Activated naive CD8-positive, alpha-beta T cell (primary cell): ENCODE measurements at regions not wholly inside any gene's neighbourhood (a gene's known extent, or its start where the extent isn't known, plus 50 kb on each side); places are given as distances from the start of the nearest gene placed in this dataset.
"Not testable (repeated sequence)": the region's sequence is repeated elsewhere in the genome, so short reads cannot be mapped to it uniquely, and the experiment has no call there.

Experiments
- H3K27ac Mint-ChIP-seq: one replicate; pipeline ENCODE4 v1.8.0; 2021; ENCODE audit warnings: mixed read lengths
- H3K27me3 Mint-ChIP-seq: one replicate; pipeline ENCODE4 v1.8.0; 2021; ENCODE audit warnings: mixed read lengths
- H3K36me3 Mint-ChIP-seq: one replicate; pipeline ENCODE4 v1.8.0; 2021; ENCODE audit warnings: mixed read lengths
- H3K4me1 Mint-ChIP-seq: one replicate; pipeline ENCODE4 v1.8.0; 2021; ENCODE audit warnings: low read depth, mixed read lengths
- H3K4me3 Mint-ChIP-seq: one replicate; pipeline ENCODE4 v1.8.0; 2021; ENCODE audit warnings: mild to moderate bottlenecking, mixed read lengths
- H3K9me3 Mint-ChIP-seq: one replicate; pipeline ENCODE4 v1.8.0; 2021; ENCODE audit warnings: low read depth, mixed read lengths

DNA sequence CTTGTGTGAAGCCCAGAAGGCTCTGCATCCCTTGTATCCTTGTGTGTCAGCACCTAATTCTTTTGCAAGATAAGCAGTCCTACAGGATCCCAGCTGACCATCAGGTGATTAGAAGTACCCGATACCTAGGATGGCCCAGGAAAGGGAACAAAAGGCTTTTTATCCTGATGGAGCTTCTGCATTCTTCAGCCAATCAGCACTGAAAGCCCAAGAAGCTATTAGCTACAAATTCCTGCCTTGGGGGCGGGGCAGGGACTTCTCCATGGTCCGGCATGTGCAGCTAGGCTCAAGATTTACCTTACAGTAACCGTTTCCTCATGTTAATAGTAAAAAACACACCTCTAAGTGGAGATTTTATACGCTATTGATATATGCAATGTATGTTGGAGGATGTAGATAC lies 264.6 kb upstream of the THUMPD2 start:
- Mint-ChIP-seq H3K36me3 (no peaks in the 10 kb centered on the region), H3K4me3 (no peak overlapping the region), H3K4me1 (no peaks in the 10 kb centered on the region), H3K27ac (no peak overlapping the region), H3K9me3 (no peaks in the 10 kb centered on the region), H3K27me3 (peaks cover 5% of the 10 kb centered on the region)

DNA sequence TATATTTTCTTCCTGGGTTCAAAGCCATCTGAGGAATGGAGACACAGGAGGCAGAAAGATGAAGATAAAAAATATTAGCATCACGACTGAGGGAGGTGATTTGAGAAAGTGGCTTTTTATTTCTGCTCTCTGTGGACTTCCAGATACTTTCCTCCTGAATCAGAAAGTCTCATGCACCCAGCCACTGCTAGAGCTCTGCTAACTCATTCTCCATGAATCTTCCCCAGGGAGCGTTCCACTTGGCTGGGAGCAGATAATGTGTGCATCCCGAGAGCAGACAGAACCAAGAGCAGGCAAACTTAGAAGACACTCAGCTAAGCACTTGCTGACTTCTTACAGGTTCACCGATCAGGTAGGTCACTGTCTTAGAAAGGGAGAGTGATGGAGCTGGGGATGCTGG lies 264.1 kb upstream of the THUMPD2 start:
- no peaks in the 10 kb centered on the region for H3K36me3 Mint-ChIP-seq
- peaks cover 5% of the 10 kb centered on the region for H3K27me3 Mint-ChIP-seq
- no peak overlapping the region for H3K27ac Mint-ChIP-seq
- no peaks in the 10 kb centered on the region for H3K4me1 Mint-ChIP-seq
- no peak overlapping the region for H3K4me3 Mint-ChIP-seq
- H3K9me3 Mint-ChIP-seq = no peaks in the 10 kb centered on the region

DNA sequence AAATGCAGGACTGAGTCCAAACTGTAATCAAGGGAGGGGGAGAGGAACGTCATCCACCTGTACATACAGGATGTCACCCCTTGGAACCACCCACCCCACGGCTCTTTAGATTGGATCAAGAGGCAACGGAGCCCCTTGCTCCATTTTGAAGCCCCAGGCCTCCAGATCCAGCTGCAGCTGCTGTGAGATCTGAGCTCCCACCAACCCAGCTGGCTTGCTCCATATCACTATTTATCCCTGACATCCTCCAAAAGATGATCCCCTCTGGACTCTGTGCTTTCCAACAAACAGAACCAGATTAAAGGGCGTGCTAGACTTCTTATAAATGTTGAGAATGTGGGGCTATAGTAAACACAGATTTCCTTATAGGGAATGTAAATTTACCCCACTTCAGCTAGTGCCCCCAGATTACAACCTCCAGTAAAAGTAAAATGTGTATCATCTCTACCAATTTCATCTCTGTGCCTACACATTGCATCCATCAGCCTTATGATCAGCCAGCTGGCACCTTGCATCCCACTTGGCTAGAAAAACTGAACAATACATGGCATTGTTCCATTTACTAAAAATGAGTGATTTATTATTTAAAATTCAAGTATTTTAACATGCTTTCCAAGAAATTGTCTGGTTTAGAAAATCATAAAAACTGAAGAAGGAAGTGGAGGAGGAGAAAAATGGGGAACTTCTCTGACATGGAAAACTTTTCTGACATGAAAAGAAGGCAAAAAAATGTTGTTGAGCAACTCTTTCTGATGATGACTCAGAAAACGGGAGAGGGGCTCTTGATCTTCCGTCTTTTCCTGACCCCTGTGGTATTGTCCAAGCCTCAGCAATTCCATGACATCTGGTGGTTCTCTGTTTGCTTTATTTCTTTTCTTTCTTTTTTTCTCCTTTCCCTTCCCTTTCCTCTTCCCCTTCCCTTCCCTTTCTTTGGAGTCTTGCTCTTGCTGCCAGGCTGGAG lies 262.6 kb upstream of the THUMPD2 start:
- H3K4me1 Mint-ChIP-seq = no peaks in the 10 kb centered on the region
- H3K27me3 Mint-ChIP-seq = peaks cover 5% of the 10 kb centered on the region
- H3K9me3 Mint-ChIP-seq = no peaks in the 10 kb centered on the region
- H3K36me3 Mint-ChIP-seq = no peaks in the 10 kb centered on the region
- no peak overlapping the region for H3K4me3 Mint-ChIP-seq
- H3K27ac Mint-ChIP-seq = no peak overlapping the region

DNA sequence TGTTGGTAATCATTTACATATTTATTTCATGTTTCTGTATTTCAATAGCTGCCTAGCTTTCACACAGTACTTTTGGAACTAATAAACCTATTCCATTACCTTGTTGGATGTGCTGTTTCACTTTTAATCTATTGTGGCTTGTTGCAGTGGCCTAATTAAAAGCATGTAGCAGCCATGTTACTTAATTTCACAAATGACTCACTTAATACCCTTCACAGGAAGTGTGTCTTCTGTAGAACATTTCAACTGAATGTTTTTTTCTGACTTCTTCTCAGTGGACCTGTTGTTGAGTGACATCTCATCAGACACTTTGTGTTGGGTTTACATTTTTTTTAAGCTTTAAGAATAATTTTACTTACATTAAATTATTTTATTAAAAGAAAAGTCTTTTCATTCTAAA lies 260.5 kb upstream of the THUMPD2 start:
- no peak overlapping the region for H3K27ac Mint-ChIP-seq
- no peaks in the 10 kb centered on the region for H3K4me1 Mint-ChIP-seq
- H3K36me3 Mint-ChIP-seq = no peaks in the 10 kb centered on the region
- H3K9me3 Mint-ChIP-seq = no peaks in the 10 kb centered on the region
- no peak overlapping the region for H3K4me3 Mint-ChIP-seq
- peaks cover 2% of the 10 kb centered on the region for H3K27me3 Mint-ChIP-seq

DNA sequence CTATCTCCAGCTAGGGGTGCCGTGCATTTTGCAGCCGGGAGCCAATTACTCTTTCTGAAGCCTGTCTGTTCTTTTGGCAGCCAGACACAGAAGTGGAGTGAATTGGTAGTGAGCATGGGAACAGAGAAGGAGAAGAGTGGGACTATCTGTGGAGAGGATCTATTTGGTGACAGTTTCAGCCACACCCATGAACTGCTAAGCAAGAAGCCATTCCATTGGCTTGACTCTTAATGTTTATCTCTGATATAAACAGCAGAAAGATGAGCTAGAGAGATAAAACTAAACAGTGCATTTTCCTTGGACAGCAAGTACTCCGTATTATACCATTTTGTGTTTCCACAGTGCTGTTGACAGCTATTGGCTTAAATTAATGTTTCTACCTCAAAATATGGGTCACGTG lies 259.6 kb upstream of the THUMPD2 start:
- H3K27me3 Mint-ChIP-seq = peaks cover 2% of the 10 kb centered on the region
- H3K4me3 Mint-ChIP-seq = no peak overlapping the region
- no peaks in the 10 kb centered on the region for H3K4me1 Mint-ChIP-seq
- H3K36me3 Mint-ChIP-seq = no peaks in the 10 kb centered on the region
- no peaks in the 10 kb centered on the region for H3K9me3 Mint-ChIP-seq
- H3K27ac Mint-ChIP-seq = no peak overlapping the region

DNA sequence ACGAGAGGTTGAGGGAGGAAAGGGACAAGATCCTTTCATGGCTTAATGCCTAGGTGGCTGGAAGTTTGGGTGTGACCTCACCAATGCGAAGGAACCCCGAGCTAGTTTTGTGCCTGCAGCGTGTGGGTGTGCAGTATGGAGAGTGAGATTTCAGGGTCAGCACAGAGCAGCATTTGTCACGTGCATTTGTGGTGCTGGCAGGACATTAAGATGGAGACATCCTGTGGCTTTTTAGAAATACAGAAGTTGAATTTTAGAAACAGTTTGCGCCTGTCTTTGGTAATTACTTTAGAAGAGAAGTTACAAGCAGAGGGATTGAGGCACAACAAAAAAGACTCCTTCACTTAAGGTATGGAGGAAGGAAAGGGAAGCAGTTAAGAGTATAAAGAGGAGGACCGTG lies 258.2 kb upstream of the THUMPD2 start:
- Mint-ChIP-seq H3K4me3 (no peak overlapping the region), H3K4me1 (no peaks in the 10 kb centered on the region), H3K9me3 (no peaks in the 10 kb centered on the region), H3K27ac (no peak overlapping the region), H3K27me3 (no peaks in the 10 kb centered on the region), H3K36me3 (no peaks in the 10 kb centered on the region)

DNA sequence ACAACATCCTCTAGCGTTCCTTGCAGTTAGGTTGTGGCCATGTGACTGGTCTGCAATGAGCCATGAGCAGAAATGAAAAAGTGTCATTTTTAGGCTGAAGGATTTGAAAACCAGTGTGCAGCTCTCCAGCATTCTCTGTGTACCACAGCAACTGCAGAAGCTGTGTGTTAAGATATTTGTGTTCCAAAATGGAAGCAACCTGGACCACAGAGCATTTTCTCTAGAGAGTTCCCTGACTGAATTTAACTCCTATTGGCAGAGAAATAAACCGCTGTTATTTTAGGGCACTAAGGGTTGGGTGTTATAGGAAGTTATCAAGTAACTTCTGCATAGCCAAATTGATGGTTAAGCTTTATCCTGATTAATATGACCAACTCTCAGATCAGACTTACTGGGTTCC lies 257.2 kb upstream of the THUMPD2 start:
- no peaks in the 10 kb centered on the region for H3K4me1 Mint-ChIP-seq
- H3K27me3 Mint-ChIP-seq = no peaks in the 10 kb centered on the region
- H3K27ac Mint-ChIP-seq = no peak overlapping the region
- H3K36me3 Mint-ChIP-seq = no peaks in the 10 kb centered on the region
- H3K9me3 Mint-ChIP-seq = peaks cover 3% of the 10 kb centered on the region
- H3K4me3 Mint-ChIP-seq = no peak overlapping the region

DNA sequence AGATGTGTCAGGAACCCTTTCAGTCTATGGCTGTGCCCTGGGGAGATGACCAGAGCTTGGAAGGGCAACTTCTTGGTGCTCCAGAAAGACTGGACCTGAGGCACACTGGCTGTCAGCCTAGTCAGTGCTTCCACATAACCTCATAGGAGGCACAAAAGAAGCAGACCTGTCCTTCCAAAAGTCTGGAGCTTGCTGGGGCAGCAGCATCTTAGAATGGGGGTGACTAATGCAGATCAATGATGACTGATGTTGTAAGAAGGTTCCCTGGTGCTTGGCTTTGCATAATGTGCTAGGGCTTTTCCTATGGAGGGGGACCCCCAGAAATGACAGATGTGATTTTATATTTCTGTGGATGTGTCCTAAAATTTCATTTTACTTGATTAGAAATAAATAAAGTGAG lies 255.7 kb upstream of the THUMPD2 start:
- H3K27me3 Mint-ChIP-seq = no peaks in the 10 kb centered on the region
- no peaks in the 10 kb centered on the region for H3K36me3 Mint-ChIP-seq
- no peaks in the 10 kb centered on the region for H3K4me1 Mint-ChIP-seq
- peaks cover 3% of the 10 kb centered on the region for H3K9me3 Mint-ChIP-seq
- no peak overlapping the region for H3K4me3 Mint-ChIP-seq
- H3K27ac Mint-ChIP-seq = no peak overlapping the region

DNA sequence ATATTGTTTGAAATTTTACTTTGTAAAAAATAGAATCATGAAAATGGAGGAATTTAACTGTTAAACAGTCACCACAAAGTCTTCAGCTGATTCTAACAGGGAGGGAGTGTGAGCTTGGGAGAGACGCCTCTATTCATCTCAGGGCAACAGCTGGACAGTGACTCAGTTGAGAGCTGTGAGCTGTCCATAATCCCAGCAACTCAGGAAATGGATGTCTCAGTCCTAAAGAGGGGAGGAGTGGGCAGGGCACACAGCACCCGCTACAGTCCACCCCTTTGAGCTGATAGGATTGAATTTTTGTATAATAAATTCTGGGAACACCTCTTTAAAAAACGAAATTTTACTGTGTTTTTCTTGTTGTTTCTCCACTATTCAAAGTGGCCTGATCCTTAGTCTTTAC lies 255.1 kb upstream of the THUMPD2 start:
- H3K27ac Mint-ChIP-seq = no peak overlapping the region
- H3K27me3 Mint-ChIP-seq = no peaks in the 10 kb centered on the region
- H3K4me3 Mint-ChIP-seq = no peak overlapping the region
- peaks cover 3% of the 10 kb centered on the region for H3K9me3 Mint-ChIP-seq
- no peaks in the 10 kb centered on the region for H3K4me1 Mint-ChIP-seq
- no peaks in the 10 kb centered on the region for H3K36me3 Mint-ChIP-seq

DNA sequence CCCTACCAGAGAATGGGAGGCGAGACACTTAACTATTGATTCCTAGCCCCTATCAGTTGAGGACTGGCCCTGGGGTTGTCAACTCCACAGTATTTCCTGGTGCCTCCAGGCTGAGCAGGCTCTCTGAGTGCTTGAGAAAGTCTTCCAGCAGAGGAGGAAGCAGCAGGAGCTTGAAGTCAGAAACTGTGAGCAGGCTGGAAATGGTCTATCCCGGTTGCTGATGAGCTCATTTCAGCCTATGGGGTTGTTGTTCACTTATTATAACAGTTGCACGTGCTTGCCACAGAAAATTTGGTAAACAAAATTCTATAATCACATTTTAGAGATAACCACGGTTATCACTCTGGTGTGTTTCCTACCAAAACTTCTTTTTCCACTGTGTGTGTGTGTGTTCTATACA lies 254.7 kb upstream of the THUMPD2 start:
- Mint-ChIP-seq H3K4me1 (no peaks in the 10 kb centered on the region), H3K9me3 (peaks cover 3% of the 10 kb centered on the region), H3K4me3 (no peak overlapping the region), H3K36me3 (no peaks in the 10 kb centered on the region), H3K27me3 (no peaks in the 10 kb centered on the region), H3K27ac (no peak overlapping the region)

DNA sequence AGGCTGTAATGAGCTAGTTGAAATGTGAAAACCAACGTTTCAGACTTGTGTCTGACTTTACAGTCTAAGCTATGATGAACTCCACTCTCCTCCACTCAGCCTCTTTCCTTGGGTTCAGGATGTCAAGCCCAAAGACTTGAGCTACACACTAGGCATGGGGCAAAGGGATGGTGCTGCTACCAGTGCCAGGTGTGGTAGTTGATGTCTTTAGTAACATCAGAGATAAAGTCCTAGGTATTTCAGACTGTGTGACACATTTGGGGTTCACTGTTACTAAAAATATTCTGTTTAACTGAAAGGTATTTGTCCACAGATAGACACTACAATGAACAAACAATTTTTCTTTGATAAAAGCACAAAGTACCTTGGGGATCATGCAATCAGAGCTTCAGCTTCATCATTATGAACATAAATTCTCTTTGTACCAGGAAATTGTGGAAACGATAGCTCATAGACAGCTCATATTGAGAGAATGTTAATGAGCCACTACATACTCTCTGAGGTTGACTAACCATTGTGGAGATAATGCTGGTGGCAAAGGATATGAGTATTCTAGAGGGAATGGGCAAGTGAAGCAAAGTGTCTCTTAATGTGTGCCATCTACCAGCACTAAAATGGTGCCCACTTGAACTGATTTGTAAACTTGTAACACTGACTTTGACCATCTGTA lies 253.7 kb upstream of the THUMPD2 start:
- no peaks in the 10 kb centered on the region for H3K27me3 Mint-ChIP-seq
- H3K4me3 Mint-ChIP-seq = no peak overlapping the region
- H3K4me1 Mint-ChIP-seq = no peaks in the 10 kb centered on the region
- H3K36me3 Mint-ChIP-seq = no peaks in the 10 kb centered on the region
- H3K27ac Mint-ChIP-seq = no peak overlapping the region
- H3K9me3 Mint-ChIP-seq = peaks cover 3% of the 10 kb centered on the region

DNA sequence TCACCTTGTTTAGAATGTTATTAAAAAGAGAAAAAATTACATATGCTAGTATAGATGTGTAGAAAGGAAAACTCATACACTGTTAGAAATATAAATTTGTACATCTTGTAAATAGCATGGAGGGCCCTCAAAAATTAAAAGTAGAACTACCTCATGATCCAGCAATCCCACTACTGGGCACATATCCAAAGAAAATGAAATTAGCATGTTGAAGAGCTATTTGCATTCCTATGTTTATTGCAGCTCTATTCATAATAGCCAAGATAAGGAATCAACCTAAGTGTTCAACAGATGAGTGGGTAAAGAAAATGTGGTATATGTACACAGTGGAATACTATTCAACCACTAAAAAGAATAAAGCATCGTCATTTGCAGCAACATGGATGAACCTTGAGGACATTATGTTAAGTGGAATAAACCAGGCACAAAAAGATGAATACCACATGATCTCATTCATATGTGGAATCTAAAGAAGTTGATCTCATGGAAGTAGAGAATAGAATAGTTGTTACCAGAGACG lies 251.5 kb upstream of the THUMPD2 start:
- Mint-ChIP-seq H3K9me3 (peaks cover 3% of the 10 kb centered on the region), H3K27me3 (no peaks in the 10 kb centered on the region), H3K4me1 (no peaks in the 10 kb centered on the region), H3K27ac (no peak overlapping the region), H3K36me3 (no peaks in the 10 kb centered on the region), H3K4me3 (no peak overlapping the region)

DNA sequence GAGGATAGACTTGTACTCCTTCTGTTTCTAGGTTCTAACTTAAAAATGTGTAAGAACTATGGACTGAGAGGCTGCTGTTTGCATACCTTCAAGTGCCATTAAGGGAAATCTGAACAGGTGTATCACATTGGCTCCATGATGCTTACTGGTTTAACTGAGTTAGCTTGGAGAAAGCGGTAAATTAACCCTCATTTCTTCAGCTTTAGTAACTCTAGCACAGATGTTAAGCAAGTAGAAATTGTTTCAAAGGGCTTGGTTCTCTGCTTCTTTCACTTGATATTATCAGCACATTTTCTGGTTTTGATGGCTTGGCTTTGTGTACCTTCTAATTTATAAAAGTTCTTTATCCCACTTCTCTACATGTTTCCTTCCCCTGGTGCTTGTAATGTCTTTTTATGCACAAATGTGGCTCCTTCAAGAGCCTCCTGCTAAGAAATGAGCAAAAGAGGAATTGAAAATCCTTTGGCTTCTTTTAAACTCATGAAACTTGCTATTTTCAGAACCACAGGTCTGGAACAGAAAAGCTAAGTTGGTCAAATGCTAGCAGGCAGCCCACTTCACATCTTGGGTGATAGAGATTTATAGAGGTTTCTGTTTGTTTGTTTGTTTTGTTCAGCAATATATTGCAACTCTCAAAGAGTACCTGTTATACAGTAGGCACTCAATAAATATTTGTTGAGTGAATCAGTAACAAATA lies 249.9 kb upstream of the THUMPD2 start:
- Mint-ChIP-seq H3K4me1 (no peaks in the 10 kb centered on the region), H3K9me3 (peaks cover 3% of the 10 kb centered on the region), H3K36me3 (no peaks in the 10 kb centered on the region), H3K27me3 (no peaks in the 10 kb centered on the region), H3K4me3 (no peak overlapping the region), H3K27ac (no peak overlapping the region)

DNA sequence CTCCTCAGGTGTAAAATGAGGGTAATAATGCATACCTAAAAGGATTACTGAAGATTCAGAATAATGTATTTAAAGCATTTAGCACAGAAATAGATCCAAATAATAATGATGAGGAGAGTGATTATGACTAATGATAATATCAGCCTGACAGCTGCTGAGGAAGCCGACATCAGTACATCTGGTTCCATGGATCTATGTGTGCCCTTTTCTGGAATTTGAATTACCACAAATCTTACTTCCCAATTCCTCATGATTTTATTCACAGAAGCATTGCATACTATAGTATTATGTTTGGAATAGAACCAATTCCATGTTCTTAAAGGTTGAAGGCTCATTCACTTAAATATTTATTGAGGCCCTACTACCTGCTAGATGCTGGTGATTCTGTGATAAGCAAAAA lies 248.9 kb upstream of the THUMPD2 start:
- Mint-ChIP-seq H3K4me1 (no peaks in the 10 kb centered on the region), H3K9me3 (peaks cover 3% of the 10 kb centered on the region), H3K27ac (no peak overlapping the region), H3K4me3 (no peak overlapping the region), H3K36me3 (no peaks in the 10 kb centered on the region), H3K27me3 (no peaks in the 10 kb centered on the region)

DNA sequence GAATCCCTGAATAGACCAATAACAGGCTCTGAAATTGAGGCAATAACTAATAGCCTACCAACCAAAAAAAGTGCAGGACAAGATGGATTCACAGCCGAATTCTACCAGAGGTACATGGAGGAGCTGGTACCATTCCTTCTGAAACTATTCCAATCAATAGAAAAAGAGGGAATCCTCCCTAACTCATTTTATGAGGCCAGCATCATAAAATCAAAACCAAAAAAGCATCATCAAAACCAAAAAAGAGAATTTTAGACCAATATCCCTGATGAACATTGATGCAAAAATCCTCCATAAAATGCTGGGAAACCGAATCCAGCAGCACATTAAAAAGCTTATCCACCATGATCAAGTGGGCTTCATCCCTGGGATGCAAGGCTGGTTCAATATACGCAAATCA lies 246.2 kb upstream of the THUMPD2 start:
- not testable (repeated sequence) for H3K4me3 Mint-ChIP-seq, H3K4me1 Mint-ChIP-seq, H3K9me3 Mint-ChIP-seq, H3K36me3 Mint-ChIP-seq, H3K27ac Mint-ChIP-seq, H3K27me3 Mint-ChIP-seq
